Lower lobe of right lung (tissue), 2 donors: ENCODE measurements at regions not wholly inside any gene's neighbourhood (a gene's known extent, or its start where the extent isn't known, plus 50 kb on each side); places are given as distances from the start of the nearest gene placed in this dataset.

Experiments
- ATAC-seq, 2 donors: fragments of 200-7000 bp; cut with Tn5 transposase; one replicate each; pipeline ENCODE4 v1.9.1; 2020 to 2022; ENCODE audit warnings: mild to moderate bottlenecking in 2 of 2, moderate library complexity in 2 of 2
- DNase-seq: peaks from one replicate; pipeline ENCODE4 v3.0.0-alpha.2; 2020
- H3K27ac ChIP-seq: fragments of 200-600 bp; one replicate; pipeline ENCODE4 v1.8.0; 2022
- H3K27me3 ChIP-seq: fragments of 200-600 bp; one replicate; pipeline ENCODE4 v1.8.0; 2022; ENCODE audit warnings: low read depth
- H3K36me3 ChIP-seq: fragments of 200-600 bp; one replicate; pipeline ENCODE4 v1.8.0; 2022; ENCODE audit warnings: mild to moderate bottlenecking
- H3K4me1 ChIP-seq: fragments of 200-600 bp; one replicate; pipeline ENCODE4 v1.8.0; 2022
- H3K4me3 ChIP-seq: fragments of 200-600 bp; one replicate; pipeline ENCODE4 v1.8.0; 2022; ENCODE audit warnings: mild to moderate bottlenecking
- H3K9me3 ChIP-seq: fragments of 200-600 bp; one replicate; pipeline ENCODE4 v1.8.0; 2022
- intact Hi-C: fragments of 100-400 bp; cut with DNase I; formaldehyde crosslinking; loops from one replicate; pipeline ENCODE4 v1.11.0; 2022
- TF ChIP-seq, protein P1 (sequence below): fragments of 200-600 bp; IDR thresholded peaks from one replicate; pipeline ENCODE4 v1.8.0; 2022; ENCODE audit warnings: antibody characterized with exemption, mild to moderate bottlenecking
- donor health status: DM: no; HTN: yes; CAD: no; lungs with severe emphysema.

DNA sequence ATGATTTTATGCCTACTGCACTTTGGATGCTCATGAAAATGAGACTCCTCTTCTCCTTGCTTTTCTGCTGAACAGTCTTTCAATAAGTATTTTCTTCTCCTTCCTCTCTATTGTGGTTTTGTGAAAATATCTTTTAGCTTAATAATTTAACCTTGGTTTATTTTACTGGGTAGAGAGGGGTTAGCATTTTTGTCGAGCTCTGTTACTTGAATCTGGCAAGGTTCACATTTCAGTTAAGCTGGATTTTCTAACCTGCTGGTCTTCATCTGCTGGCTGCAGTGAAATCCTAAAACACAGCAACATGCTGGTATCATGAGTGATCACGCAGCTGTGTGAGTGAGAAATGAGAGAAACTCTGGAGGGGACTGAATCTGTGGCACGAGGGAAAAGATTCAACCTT is 222.7 kb upstream of the NOX3 start:
- no peak for DNase-seq

DNA sequence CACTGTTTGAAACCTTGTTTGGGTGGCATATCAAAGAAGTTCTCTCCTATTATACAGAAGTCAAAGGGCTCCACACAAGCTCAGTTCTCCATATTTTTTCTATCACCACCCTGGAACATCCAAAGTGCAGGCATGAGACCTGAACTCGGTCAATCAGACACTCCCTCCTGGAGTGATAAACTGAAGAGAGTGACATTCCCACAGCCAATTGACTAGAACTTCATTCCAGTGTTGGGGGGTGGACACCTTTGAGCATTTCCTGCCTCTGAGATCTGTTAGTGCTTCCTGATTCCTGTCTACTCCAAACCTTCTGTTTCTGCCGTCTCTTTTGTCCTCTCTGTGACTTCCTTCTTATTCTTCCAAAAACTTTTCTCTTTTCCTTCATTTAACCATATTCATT is 220.7 kb upstream of the NOX3 start:
- DNase-seq (no peak), ATAC-seq (no peak)
- H3K9me3 ChIP-seq: no peaks in the 10 kb centered on the region
- no peak overlapping the region for H3K4me3 ChIP-seq
- no peaks in the 10 kb centered on the region for H3K4me1 ChIP-seq
- intact Hi-C loops: no loop called here
- TF ChIP-seq, protein P1, sequence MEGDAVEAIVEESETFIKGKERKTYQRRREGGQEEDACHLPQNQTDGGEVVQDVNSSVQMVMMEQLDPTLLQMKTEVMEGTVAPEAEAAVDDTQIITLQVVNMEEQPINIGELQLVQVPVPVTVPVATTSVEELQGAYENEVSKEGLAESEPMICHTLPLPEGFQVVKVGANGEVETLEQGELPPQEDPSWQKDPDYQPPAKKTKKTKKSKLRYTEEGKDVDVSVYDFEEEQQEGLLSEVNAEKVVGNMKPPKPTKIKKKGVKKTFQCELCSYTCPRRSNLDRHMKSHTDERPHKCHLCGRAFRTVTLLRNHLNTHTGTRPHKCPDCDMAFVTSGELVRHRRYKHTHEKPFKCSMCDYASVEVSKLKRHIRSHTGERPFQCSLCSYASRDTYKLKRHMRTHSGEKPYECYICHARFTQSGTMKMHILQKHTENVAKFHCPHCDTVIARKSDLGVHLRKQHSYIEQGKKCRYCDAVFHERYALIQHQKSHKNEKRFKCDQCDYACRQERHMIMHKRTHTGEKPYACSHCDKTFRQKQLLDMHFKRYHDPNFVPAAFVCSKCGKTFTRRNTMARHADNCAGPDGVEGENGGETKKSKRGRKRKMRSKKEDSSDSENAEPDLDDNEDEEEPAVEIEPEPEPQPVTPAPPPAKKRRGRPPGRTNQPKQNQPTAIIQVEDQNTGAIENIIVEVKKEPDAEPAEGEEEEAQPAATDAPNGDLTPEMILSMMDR: no peak
- H3K27me3 ChIP-seq: no peaks in the 10 kb centered on the region
- no peak overlapping the region for H3K27ac ChIP-seq
- no peaks in the 10 kb centered on the region for H3K36me3 ChIP-seq

More for the DNA sequence above, 222.7 kb upstream of the NOX3 start:
- no peak for ATAC-seq
- Histone ChIP-seq H3K27ac (no peak overlapping the region), H3K4me1 (no peaks in the 10 kb centered on the region), H3K9me3 (no peaks in the 10 kb centered on the region), H3K27me3 (no peaks in the 10 kb centered on the region), H3K36me3 (no peaks in the 10 kb centered on the region), H3K4me3 (no peak overlapping the region)
- TF ChIP-seq, protein P1: no peak
- intact Hi-C loops: no loop called here

DNA sequence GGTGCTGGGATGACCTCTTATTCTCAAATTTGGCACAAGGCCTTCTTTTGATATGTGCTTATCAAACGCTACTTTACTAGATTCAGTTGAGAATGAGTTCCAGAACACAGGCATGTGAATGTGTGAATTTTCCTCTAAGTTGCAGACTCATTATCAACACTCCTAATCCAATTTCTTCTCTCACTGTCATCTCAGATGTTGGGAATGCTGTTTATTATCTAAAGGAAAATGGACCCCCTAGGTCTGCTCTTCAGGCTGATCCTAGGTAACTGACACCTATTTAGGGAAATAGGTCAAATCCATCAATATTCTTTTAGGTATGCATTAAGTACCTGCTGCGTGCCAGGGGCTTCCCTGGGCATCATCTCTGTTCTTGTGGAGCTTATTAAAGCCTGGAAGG is 215.0 kb upstream of the NOX3 start:
- no peak overlapping the region for H3K27ac ChIP-seq
- no peaks in the 10 kb centered on the region for H3K4me1 ChIP-seq
- intact Hi-C loops: no loop called here
- ATAC-seq (no peak), DNase-seq (no peak)
- H3K36me3 ChIP-seq: no peaks in the 10 kb centered on the region
- no peak overlapping the region for H3K4me3 ChIP-seq
- H3K27me3 ChIP-seq: no peaks in the 10 kb centered on the region
- TF ChIP-seq, protein P1: no peak
- H3K9me3 ChIP-seq: no peaks in the 10 kb centered on the region

DNA sequence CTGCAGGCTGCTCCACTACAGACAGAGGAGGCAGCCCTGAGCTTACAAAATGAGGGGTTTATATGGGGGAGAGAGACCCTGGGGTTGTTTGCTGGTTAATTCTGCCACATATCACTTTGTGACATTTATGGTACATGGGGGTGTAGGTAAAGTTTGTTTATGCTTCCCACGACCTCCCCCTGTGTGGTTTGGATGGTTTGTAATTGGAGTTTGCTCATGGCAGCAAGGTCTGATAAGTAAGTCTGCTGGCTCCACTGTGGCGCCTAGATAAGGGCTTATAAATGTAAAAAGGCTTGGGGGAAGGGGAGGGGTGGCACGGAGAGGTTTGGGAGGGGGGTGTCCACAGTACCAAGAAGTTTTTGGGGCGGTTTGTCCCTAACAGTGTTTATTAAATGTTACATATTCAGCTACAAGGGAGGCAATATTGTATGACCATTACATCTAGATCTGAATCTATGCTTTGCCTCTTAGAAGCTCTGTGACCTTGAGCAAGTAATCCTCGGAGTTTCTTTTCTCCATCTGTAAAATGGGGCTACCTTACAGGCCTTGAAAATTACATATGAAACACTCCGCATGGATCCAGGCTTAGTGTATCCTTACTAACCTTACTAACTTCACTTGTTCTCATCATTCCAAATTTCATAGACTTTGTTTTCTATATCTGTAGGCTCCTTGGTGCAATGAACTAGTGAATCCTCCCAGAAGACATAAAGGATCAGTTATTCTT is 204.8 kb upstream of the NOX3 start:
- H3K9me3 ChIP-seq: no peaks in the 10 kb centered on the region
- TF ChIP-seq, protein P1: no peak
- H3K27me3 ChIP-seq: no peaks in the 10 kb centered on the region
- H3K4me1 ChIP-seq: no peaks in the 10 kb centered on the region
- ATAC-seq (no peak), DNase-seq (no peak)
- no peak overlapping the region for H3K27ac ChIP-seq
- no peaks in the 10 kb centered on the region for H3K36me3 ChIP-seq
- H3K4me3 ChIP-seq: no peak overlapping the region
- intact Hi-C loops: no loop called here

DNA sequence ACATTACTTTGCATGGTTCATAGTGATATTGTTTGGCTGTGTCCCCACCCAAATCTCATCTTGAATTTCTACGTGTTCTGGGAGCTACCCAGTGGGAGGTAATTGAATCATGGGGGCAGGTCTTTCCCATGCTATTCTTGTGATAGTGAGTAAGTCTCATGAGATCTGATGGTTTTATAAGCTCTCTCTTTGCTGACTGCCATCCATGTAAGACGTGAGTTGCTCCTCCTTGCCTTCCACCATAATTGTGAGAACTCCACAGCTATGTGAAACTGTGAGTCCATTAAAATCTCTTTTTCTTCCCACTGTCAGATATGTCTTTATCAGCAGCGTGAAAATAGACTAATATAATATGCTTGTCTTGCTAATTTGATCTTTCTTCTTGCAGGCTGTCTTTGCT is 200.4 kb upstream of the NOX3 start:
- ATAC-seq (no peak), DNase-seq (no peak)
- no peaks in the 10 kb centered on the region for H3K27me3 ChIP-seq
- TF ChIP-seq, protein P1: no peak
- intact Hi-C loops: no loop called here
- no peaks in the 10 kb centered on the region for H3K9me3 ChIP-seq
- H3K4me1 ChIP-seq: no peaks in the 10 kb centered on the region
- H3K36me3 ChIP-seq: no peaks in the 10 kb centered on the region
- H3K27ac ChIP-seq: no peak overlapping the region
- no peak overlapping the region for H3K4me3 ChIP-seq
